NB4 (cell line): ENCODE measurements at regions not wholly inside any gene's neighbourhood (a gene's known extent, or its start where the extent isn't known, plus 50 kb on each side); places are given as distances from the start of the nearest gene placed in this dataset.

Source experiments
- CTCF ChIP-seq: IDR thresholded peaks from one replicate; pipeline ENCODE4 v1.5.1; 2012; ENCODE audit warnings: low read depth, low read length
- MYC ChIP-seq: IDR thresholded peaks from 2 replicates; pipeline ENCODE4 v1.6.1; 2011; ENCODE audit warnings: low read depth, low read length
- POLR2A ChIP-seq: IDR thresholded peaks from 2 replicates; pipeline ENCODE4 v1.6.1; 2011; ENCODE audit warnings: mild to moderate bottlenecking; ENCODE audit not compliant: insufficient read length; ENCODE audit errors: extremely low read depth

GRCh38 chr1:242828199-242828598, 303.7 kb upstream of the PLD5 start:
- TF ChIP-seq POLR2A: no peak
- TF ChIP-seq CTCF: no peak
- no peak for TF ChIP-seq MYC
